Fibroblast of pulmonary artery (primary cell): ENCODE measurements at regions not wholly inside any gene's neighbourhood (a gene's known extent, or its start where the extent isn't known, plus 50 kb on each side); places are given as distances from the start of the nearest gene placed in this dataset.
"Not testable (repeated sequence)": the region's sequence is repeated elsewhere in the genome, so short reads cannot be mapped to it uniquely, and the experiment has no call there.

Experiments
- DNase-seq: peaks from one replicate; pipeline ENCODE4 v3.0.0-alpha.2; 2010; ENCODE audit warnings: low read depth
- H3K4me3 ChIP-seq: replicated peaks from 2 replicates; pipeline ENCODE4 v1.5.1; 2011; ENCODE audit warnings: low read depth, mild to moderate bottlenecking, control low read depth, low read length, moderate library complexity
- CTCF ChIP-seq: IDR thresholded peaks from 2 replicates; pipeline ENCODE4 v1.5.1; 2011; ENCODE audit warnings: mild to moderate bottlenecking, control low read depth, low read length, inconsistent platforms; ENCODE audit errors: missing control alignments

- DNase-seq, result no peak
- no peak for TF ChIP-seq CTCF
- no peak overlapping the region for H3K4me3 ChIP-seq
Observed at GRCh38 chr1:227508431-227508830, 54.9 kb upstream of the ZNF678 start.

GRCh38 chr1:227506490-227507393, 56.6 kb upstream of the ZNF678 start:
- H3K4me3 ChIP-seq, DNase-seq: not testable (repeated sequence)

- H3K4me3 ChIP-seq, DNase-seq: not testable (repeated sequence)
Observed at GRCh38 chr1:227496045-227496444, 67.3 kb upstream of the ZNF678 start.

GRCh38 chr1:227493863-227494551, 69.3 kb upstream of the ZNF678 start:
- not testable (repeated sequence) for H3K4me3 ChIP-seq, DNase-seq

- no peak for DNase-seq
- H3K4me3 ChIP-seq, result no peak overlapping the region
Observed at GRCh38 chr1:227490478-227490877, 72.9 kb upstream of the ZNF678 start.

GRCh38 chr1:227490001-227490400, 73.4 kb upstream of the ZNF678 start:
- no peak for DNase-seq
- no peak for TF ChIP-seq CTCF
- H3K4me3 ChIP-seq, result no peak overlapping the region

More at GRCh38 chr1:227490478-227490877, 72.9 kb upstream of the ZNF678 start:
- TF ChIP-seq CTCF, result no peak

- DNase-seq, result no peak
- no peak overlapping the region for H3K4me3 ChIP-seq
- no peak for TF ChIP-seq CTCF
Observed at GRCh38 chr1:227489572-227489971, 73.8 kb upstream of the ZNF678 start.

- no peak for DNase-seq
- TF ChIP-seq CTCF, result no peak
- no peak overlapping the region for H3K4me3 ChIP-seq
Observed at GRCh38 chr1:227487606-227488005, 75.8 kb upstream of the ZNF678 start.
